GM12892 (cell line): ENCODE measurements at regions not wholly inside any gene's neighbourhood (a gene's known extent, or its start where the extent isn't known, plus 50 kb on each side); places are given as distances from the start of the nearest gene placed in this dataset.

Experiments
- POLR2A ChIP-seq: IDR thresholded peaks from 2 replicates; pipeline ENCODE4 v1.6.1; 2011; ENCODE audit warnings: low read depth, low read length, control low read depth
- POLR2AphosphoS5 ChIP-seq: IDR thresholded peaks from 2 replicates; pipeline ENCODE4 v1.6.1; 2011; ENCODE audit warnings: low read depth, low read length, control low read depth

DNA sequence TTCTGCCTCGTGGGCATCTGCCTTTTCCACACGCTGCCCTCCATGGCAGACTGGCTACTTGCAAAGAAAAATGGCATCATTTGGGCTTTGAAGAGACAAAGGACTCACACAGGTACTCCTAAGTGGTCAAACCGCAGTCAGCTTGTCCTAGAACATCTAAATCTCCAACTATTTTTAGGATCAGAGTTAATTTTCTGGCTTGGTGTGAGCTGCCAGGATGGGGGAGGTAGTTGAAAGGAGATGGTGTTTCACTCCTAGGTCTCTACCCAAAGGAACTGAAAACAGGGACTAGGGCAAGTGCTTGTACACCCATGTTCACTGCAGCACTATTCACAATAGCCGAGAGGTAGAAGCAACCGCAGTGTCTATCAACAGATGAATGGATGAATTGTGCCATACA lies 107.9 kb upstream of the ATL2 start:
- TF ChIP-seq POLR2A, result no peak
- TF ChIP-seq POLR2AphosphoS5, result no peak
